Neural progenitor cell (in vitro differentiated cells): ENCODE measurements at regions not wholly inside any gene's neighbourhood (a gene's known extent, or its start where the extent isn't known, plus 50 kb on each side); places are given as distances from the start of the nearest gene placed in this dataset.

ENCODE experiments used
- DNase-seq: peaks from one replicate; pipeline ENCODE4 v3.0.0-alpha.2; 2016; ENCODE audit warnings: low spot score
- H2AFZ ChIP-seq: fragments of 200-600 bp; sonication (generic); replicated peaks from 2 replicates; pipeline ENCODE4 v1.6.1; 2016; ENCODE audit warnings: antibody characterized with exemption
- H3F3A ChIP-seq: fragments of 200-600 bp; sonication (generic); 2 replicates; pipeline ENCODE4 v1.6.1; 2016; ENCODE audit warnings: antibody characterized with exemption, low read depth
- H3K27ac ChIP-seq: fragments of 200-600 bp; sonication (generic); 2 replicates; pipeline ENCODE4 v1.5.1; 2016; ENCODE audit warnings: mild to moderate bottlenecking
- H3K27me3 ChIP-seq: fragments of 200-600 bp; sonication (generic); 2 replicates; pipeline ENCODE4 v1.6.1; 2016; ENCODE audit warnings: mild to moderate bottlenecking, moderate library complexity
- H3K36me3 ChIP-seq: fragments of 200-600 bp; sonication (generic); 2 replicates; pipeline ENCODE4 v1.5.1; 2016
- H3K4me1 ChIP-seq: fragments of 200-600 bp; sonication (generic); 2 replicates; pipeline ENCODE4 v1.6.1; 2016; ENCODE audit warnings: mixed run types
- H3K4me2 ChIP-seq: fragments of 200-600 bp; sonication (generic); 2 replicates; pipeline ENCODE4 v1.6.1; 2016
- H3K4me3 ChIP-seq: fragments of 200-600 bp; sonication (generic); 2 replicates; pipeline ENCODE4 v1.5.1; 2016
- H3K79me2 ChIP-seq: fragments of 200-600 bp; sonication (generic); 2 replicates; pipeline ENCODE4 v1.6.1; 2016; ENCODE audit warnings: low read depth
- H3K9ac ChIP-seq: fragments of 200-600 bp; sonication (generic); 2 replicates; pipeline ENCODE4 v1.6.1; 2016
- H3K9me3 ChIP-seq: fragments of 200-600 bp; sonication (generic); 2 replicates; pipeline ENCODE4 v1.5.1; 2016; ENCODE audit warnings: low read depth
- H4K20me1 ChIP-seq: fragments of 200-600 bp; sonication (generic); 2 replicates; pipeline ENCODE4 v1.6.1; 2016; ENCODE audit warnings: low read depth
- H3K27ac Mint-ChIP-seq: 3 replicates; pipeline ENCODE4 v1.8.0; 2021; ENCODE audit warnings: mixed read lengths
- H3K27me3 Mint-ChIP-seq: 2 replicates; pipeline ENCODE4 v1.8.0; 2022; ENCODE audit warnings: low read depth, mild to moderate bottlenecking, inconsistent platforms, moderate library complexity, mixed read lengths; ENCODE audit not compliant: insufficient read depth
- H3K36me3 Mint-ChIP-seq: 3 replicates; pipeline ENCODE4 v1.8.0; 2021; ENCODE audit warnings: mixed read lengths
- H3K4me1 Mint-ChIP-seq: 3 replicates; pipeline ENCODE4 v1.8.0; 2021; ENCODE audit warnings: mixed read lengths
- H3K4me3 Mint-ChIP-seq: 3 replicates; pipeline ENCODE4 v1.8.0; 2021; ENCODE audit warnings: mild to moderate bottlenecking, moderate library complexity, mixed read lengths
- H3K9me3 Mint-ChIP-seq: 3 replicates; pipeline ENCODE4 v1.8.0; 2020; ENCODE audit warnings: mixed read lengths
- CTCF ChIP-seq: fragments of 200-600 bp; sonication (generic); IDR thresholded peaks from 2 replicates; pipeline ENCODE4 v1.5.1; 2017; ENCODE audit warnings: antibody characterized with exemption, mild to moderate bottlenecking
- EZH2 ChIP-seq: fragments of 200-600 bp; sonication (generic); IDR thresholded peaks from 2 replicates; pipeline ENCODE4 v1.6.1; 2017; ENCODE audit warnings: antibody characterized with exemption, mild to moderate bottlenecking, moderate library complexity
- EZH2phosphoT487 ChIP-seq: fragments of 200-600 bp; sonication (generic); IDR thresholded peaks from 2 replicates; pipeline ENCODE4 v1.6.1; 2017; ENCODE audit warnings: antibody characterized with exemption

DNA sequence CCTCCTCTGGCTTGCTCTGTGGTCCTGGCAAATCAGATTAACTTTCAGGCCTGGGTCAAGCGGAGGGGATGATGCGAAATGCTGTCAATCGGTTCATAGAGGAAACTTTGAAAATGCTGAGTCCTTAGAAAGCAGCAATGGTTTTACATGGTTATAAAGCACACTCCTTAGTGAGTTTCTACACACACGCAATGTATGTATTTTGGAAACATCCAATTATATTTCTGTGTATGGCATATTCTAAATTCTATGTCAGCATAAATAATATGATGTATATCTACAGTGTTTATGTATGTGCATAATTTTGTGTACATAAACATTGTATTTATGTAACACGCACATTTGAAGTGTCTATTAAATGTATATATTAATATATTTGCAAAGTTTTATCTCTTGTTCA lies 118.0 kb upstream of the ARID2 start:
- no peak for DNase-seq
- Histone ChIP-seq H2AFZ (no peak overlapping the region), H4K20me1 (no peaks in the 10 kb centered on the region), H3K27ac (no peak overlapping the region), H3K9ac (no peak overlapping the region), H3K4me2 (no peak overlapping the region), H3K36me3 (no peaks in the 10 kb centered on the region), H3K4me1 (no peaks in the 10 kb centered on the region), H3K27me3 (no peaks in the 10 kb centered on the region), H3K79me2 (no peaks in the 10 kb centered on the region), H3K4me3 (no peak overlapping the region), H3K9me3 (no peaks in the 10 kb centered on the region), H3F3A (no peaks in the 10 kb centered on the region)
- TF ChIP-seq EZH2 (no peak), EZH2phosphoT487 (no peak), CTCF (no peak)
- no peaks in the 10 kb centered on the region for H3K27me3 Mint-ChIP-seq
- no peak overlapping the region for H3K4me3 Mint-ChIP-seq
- no peak overlapping the region for H3K27ac Mint-ChIP-seq
- no peaks in the 10 kb centered on the region for H3K9me3 Mint-ChIP-seq
- no peaks in the 10 kb centered on the region for H3K4me1 Mint-ChIP-seq
- no peaks in the 10 kb centered on the region for H3K36me3 Mint-ChIP-seq

GRCh38 chr12:45612044-45612794 lies 117.3 kb upstream of the ARID2 start:
- no peaks in the 10 kb centered on the region for H3K36me3 Mint-ChIP-seq
- H3K4me3 ChIP-seq = no peak overlapping the region
- no peak overlapping the region for H3K4me2 ChIP-seq
- no peak overlapping the region for H3K9ac ChIP-seq
- H3K4me1 Mint-ChIP-seq = no peaks in the 10 kb centered on the region
- no peak overlapping the region for H3K27ac ChIP-seq
- no peaks in the 10 kb centered on the region for H3K79me2 ChIP-seq
- H3F3A ChIP-seq = no peaks in the 10 kb centered on the region
- H4K20me1 ChIP-seq = no peaks in the 10 kb centered on the region
- H3K9me3 ChIP-seq = no peaks in the 10 kb centered on the region
- no peak for DNase-seq
- no peaks in the 10 kb centered on the region for H3K27me3 ChIP-seq
- H3K36me3 ChIP-seq = no peaks in the 10 kb centered on the region
- no peak for TF ChIP-seq CTCF
- no peak for TF ChIP-seq EZH2phosphoT487
- no peak for TF ChIP-seq EZH2
- no peaks in the 10 kb centered on the region for H3K9me3 Mint-ChIP-seq
- no peak overlapping the region for H2AFZ ChIP-seq
- H3K27ac Mint-ChIP-seq = no peak overlapping the region
- H3K4me1 ChIP-seq = no peaks in the 10 kb centered on the region
- H3K4me3 Mint-ChIP-seq = no peak overlapping the region
- H3K27me3 Mint-ChIP-seq = no peaks in the 10 kb centered on the region

- Histone ChIP-seq H4K20me1 (no peaks in the 10 kb centered on the region), H3K9ac (no peak overlapping the region), H3F3A (no peaks in the 10 kb centered on the region), H3K79me2 (no peaks in the 10 kb centered on the region), H3K36me3 (no peaks in the 10 kb centered on the region), H3K27ac (no peak overlapping the region), H3K9me3 (no peaks in the 10 kb centered on the region), H3K4me1 (no peaks in the 10 kb centered on the region), H3K4me2 (no peak overlapping the region), H3K4me3 (no peak overlapping the region), H2AFZ (no peak overlapping the region), H3K27me3 (no peaks in the 10 kb centered on the region)
- H3K9me3 Mint-ChIP-seq = no peaks in the 10 kb centered on the region
- TF ChIP-seq EZH2phosphoT487 = no peak
- no peak for TF ChIP-seq EZH2
- no peak for TF ChIP-seq CTCF
- H3K4me3 Mint-ChIP-seq = no peak overlapping the region
- H3K36me3 Mint-ChIP-seq = no peaks in the 10 kb centered on the region
- H3K27ac Mint-ChIP-seq = no peak overlapping the region
- H3K4me1 Mint-ChIP-seq = no peaks in the 10 kb centered on the region
- no peaks in the 10 kb centered on the region for H3K27me3 Mint-ChIP-seq
- no peak for DNase-seq
Observed at GRCh38 chr12:45613296-45613695, 116.2 kb upstream of the ARID2 start.
